HEK293 (cell line): ENCODE measurements at regions not wholly inside any gene's neighbourhood (a gene's known extent, or its start where the extent isn't known, plus 50 kb on each side); places are given as distances from the start of the nearest gene placed in this dataset.

Experiments used
- CTCF ChIA-PET: fragments of 350-600 bp; formaldehyde crosslinking; extraction: SDS; loops from one replicate; lab custom pipeline; 2021; ENCODE audit warnings: antibody characterized with exemption; lab: Yijun Ruan, JAX
- POLR2A ChIA-PET: fragments of 300-600 bp; formaldehyde crosslinking; extraction: SDS; loops from one replicate; lab custom pipeline; 2020; ENCODE audit warnings: antibody characterized with exemption, inconsistent platforms; lab: Yijun Ruan, JAX
- H3K27ac ChIP-seq: fragments of 200-500 bp; sonication (Bioruptor generic); 2 replicates; pipeline ENCODE4 v1.5.1; 2014; ENCODE audit warnings: low read depth, low read length, control low read depth, inconsistent platforms; ENCODE audit errors: extremely low read depth
- H3K36me3 ChIP-seq, 2 experiments: fragments of 200-500 bp in 1 of 2; sonication (Bioruptor generic) in 1 of 2; 1 replicate in 1 of 2; 2 replicates in 1 of 2; pipeline ENCODE4 v1.5.1; 2014 to 2017; ENCODE audit warnings: inconsistent platforms in 2 of 2, low read length in 2 of 2; ENCODE audit not compliant: control insufficient read depth in 2 of 2, insufficient read depth in 1 of 2
- H3K4me1 ChIP-seq: fragments of 200-500 bp; sonication (Bioruptor generic); 2 replicates; pipeline ENCODE4 v1.5.1; 2014; ENCODE audit warnings: mild to moderate bottlenecking, low read length, inconsistent platforms; ENCODE audit not compliant: control insufficient read depth, insufficient read depth
- H3K4me3 ChIP-seq: 2 replicates; pipeline ENCODE4 v1.5.1; 2011; ENCODE audit warnings: low read depth, mild to moderate bottlenecking, control low read depth, low read length, moderate library complexity
- H3K9me3 ChIP-seq: fragments of 200-500 bp; sonication (Bioruptor generic); 2 replicates; pipeline ENCODE4 v1.5.1; 2014; ENCODE audit warnings: low read depth, low read length, inconsistent platforms; ENCODE audit not compliant: control insufficient read depth, insufficient read depth
- BCL11A ChIP-seq: fragments of 450-650 bp; formaldehyde crosslinking; IDR thresholded peaks from 2 replicates; pipeline ENCODE4 v1.5.1; 2016; ENCODE audit warnings: low read depth, missing biosample characterization, missing genetic modification characterization
- FEZF1 ChIP-seq: fragments of 450-650 bp; formaldehyde crosslinking; IDR thresholded peaks from 2 replicates; pipeline ENCODE4 v1.5.1; 2016; ENCODE audit warnings: missing biosample characterization, missing genetic modification characterization
- PRDM10 ChIP-seq: fragments of 450-650 bp; formaldehyde crosslinking; IDR thresholded peaks from 2 replicates; pipeline ENCODE4 v1.5.1; 2016; ENCODE audit warnings: missing biosample characterization, missing genetic modification characterization
- SCRT1 ChIP-seq: fragments of 450-650 bp; formaldehyde crosslinking; IDR thresholded peaks from 2 replicates; pipeline ENCODE4 v1.5.1; 2016; ENCODE audit warnings: missing biosample characterization, missing genetic modification characterization, borderline replicate concordance
- ZBTB48 ChIP-seq: fragments of 450-650 bp; formaldehyde crosslinking; IDR thresholded peaks from 2 replicates; pipeline ENCODE4 v1.5.1; 2016; ENCODE audit warnings: missing biosample characterization, missing genetic modification characterization
- ZNF157 ChIP-seq: fragments of 450-650 bp; formaldehyde crosslinking; IDR thresholded peaks from 2 replicates; pipeline ENCODE4 v1.5.1; 2016; ENCODE audit warnings: missing biosample characterization, missing genetic modification characterization
- ZNF391 ChIP-seq: fragments of 450-650 bp; formaldehyde crosslinking; IDR thresholded peaks from 2 replicates; pipeline ENCODE4 v1.5.1; 2016; ENCODE audit warnings: low read depth, missing biosample characterization, missing genetic modification characterization, borderline replicate concordance
- ZNF48 ChIP-seq: fragments of 450-650 bp; formaldehyde crosslinking; IDR thresholded peaks from 2 replicates; pipeline ENCODE4 v1.5.1; 2016; ENCODE audit warnings: missing biosample characterization, missing genetic modification characterization
- ZNF513 ChIP-seq: fragments of 450-650 bp; IDR thresholded peaks from 2 replicates; pipeline ENCODE4 v1.5.1; 2018; ENCODE audit warnings: missing biosample characterization, missing genetic modification characterization
- ZNF623 ChIP-seq: fragments of 450-650 bp; formaldehyde crosslinking; IDR thresholded peaks from 2 replicates; pipeline ENCODE4 v1.5.1; 2016; ENCODE audit warnings: missing biosample characterization, missing genetic modification characterization
- ZNF777 ChIP-seq: fragments of 450-650 bp; formaldehyde crosslinking; IDR thresholded peaks from 2 replicates; pipeline ENCODE4 v1.5.1; 2017; ENCODE audit warnings: missing biosample characterization, missing genetic modification characterization, borderline replicate concordance
- TF ChIP-seq, protein P1 (sequence below): fragments of 450-650 bp; formaldehyde crosslinking; IDR thresholded peaks from 2 replicates; pipeline ENCODE4 v1.5.1; 2016; ENCODE audit warnings: missing biosample characterization, missing genetic modification characterization
- TF ChIP-seq, protein P2 (sequence below): fragments of 450-650 bp; formaldehyde crosslinking; IDR thresholded peaks from 2 replicates; pipeline ENCODE4 v1.5.1; 2017; ENCODE audit warnings: missing biosample characterization, missing genetic modification characterization
- TF ChIP-seq, protein P3 (sequence below): fragments of 450-650 bp; formaldehyde crosslinking; IDR thresholded peaks from 2 replicates; pipeline ENCODE4 v1.5.1; 2016; ENCODE audit warnings: missing biosample characterization, missing genetic modification characterization

- Histone ChIP-seq H3K27ac (no peak overlapping the region), H3K36me3 (no peaks in the 10 kb centered on the region)
- no peak for TF ChIP-seq ZBTB48 (tag by site-specific recombination)
- TF ChIP-seq, all 188 proteins: peak for 0
- ChIA-PET POLR2A (no interaction called here), CTCF (no interaction called here)
- no peak overlapping the region for H3K4me3 ChIP-seq
- no peaks in the 10 kb centered on the region for H3K9me3 ChIP-seq
- no peaks in the 10 kb centered on the region for H3K4me1 ChIP-seq
Measured at GRCh38 chr11:42901084-42901483, 410.7 kb upstream of the API5 start.

DNA sequence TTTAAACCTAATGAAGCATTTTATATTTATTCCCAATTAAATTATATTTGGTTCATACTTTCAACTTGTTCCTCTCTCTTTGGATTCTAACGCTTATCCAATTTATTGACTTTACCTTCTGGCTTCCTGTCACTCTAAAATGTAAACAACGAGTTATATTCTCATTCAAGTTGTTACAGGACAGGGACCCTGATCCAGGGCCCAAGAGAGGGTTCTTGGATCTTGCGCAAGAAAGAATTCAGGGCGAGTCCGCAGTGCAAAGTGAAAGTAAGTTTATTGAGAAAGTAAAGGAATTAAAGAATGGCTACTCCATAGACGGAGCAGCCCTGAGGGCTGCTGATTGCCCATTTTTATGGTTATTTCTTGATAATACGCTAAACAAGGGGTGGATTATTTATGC is 405.6 kb upstream of the API5 start:
- no peak overlapping the region for H3K4me3 ChIP-seq
- no peaks in the 10 kb centered on the region for H3K36me3 ChIP-seq
- CTCF ChIA-PET, result no interaction called here
- H3K9me3 ChIP-seq, result no peaks in the 10 kb centered on the region
- TF ChIP-seq SCRT1 (tag by site-specific recombination), result no peak
- no peaks in the 10 kb centered on the region for H3K4me1 ChIP-seq
- POLR2A ChIA-PET, result no interaction called here
- H3K27ac ChIP-seq, result no peak overlapping the region

DNA sequence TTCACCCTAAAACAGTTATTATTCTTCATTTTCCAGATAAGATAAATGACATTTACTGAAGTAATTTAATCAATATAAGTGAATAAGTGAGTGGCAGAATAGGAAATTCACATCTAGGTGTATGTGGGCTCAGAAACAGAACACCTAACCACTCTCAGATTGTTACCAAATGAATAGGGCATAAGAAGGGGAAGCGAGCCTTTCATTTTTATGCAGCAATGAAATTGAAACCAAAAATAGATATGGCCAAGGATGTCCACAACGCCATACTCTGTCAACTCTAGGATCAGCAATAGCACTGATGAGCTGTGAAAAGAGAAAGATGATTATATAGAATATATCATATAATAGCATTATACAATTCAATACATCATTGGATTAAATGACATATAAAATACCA is 398.1 kb upstream of the API5 start:
- TF ChIP-seq ZNF157 (tag by site-specific recombination) (no peak), SCRT1 (tag by site-specific recombination) (no peak)
- TF ChIP-seq, protein P1, sequence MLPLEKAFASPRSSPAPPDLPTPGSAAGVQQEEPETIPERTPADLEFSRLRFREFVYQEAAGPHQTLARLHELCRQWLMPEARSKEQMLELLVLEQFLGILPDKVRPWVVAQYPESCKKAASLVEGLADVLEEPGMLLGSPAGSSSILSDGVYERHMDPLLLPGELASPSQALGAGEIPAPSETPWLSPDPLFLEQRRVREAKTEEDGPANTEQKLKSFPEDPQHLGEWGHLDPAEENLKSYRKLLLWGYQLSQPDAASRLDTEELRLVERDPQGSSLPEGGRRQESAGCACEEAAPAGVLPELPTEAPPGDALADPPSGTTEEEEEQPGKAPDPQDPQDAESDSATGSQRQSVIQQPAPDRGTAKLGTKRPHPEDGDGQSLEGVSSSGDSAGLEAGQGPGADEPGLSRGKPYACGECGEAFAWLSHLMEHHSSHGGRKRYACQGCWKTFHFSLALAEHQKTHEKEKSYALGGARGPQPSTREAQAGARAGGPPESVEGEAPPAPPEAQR (tag by site-specific recombination), result no peak
- POLR2A ChIA-PET, result no interaction called here
- Histone ChIP-seq H3K27ac (no peak overlapping the region), H3K4me1 (no peaks in the 10 kb centered on the region), H3K9me3 (no peaks in the 10 kb centered on the region), H3K4me3 (no peak overlapping the region), H3K36me3 (no peaks in the 10 kb centered on the region)
- CTCF ChIA-PET, result no interaction called here

DNA sequence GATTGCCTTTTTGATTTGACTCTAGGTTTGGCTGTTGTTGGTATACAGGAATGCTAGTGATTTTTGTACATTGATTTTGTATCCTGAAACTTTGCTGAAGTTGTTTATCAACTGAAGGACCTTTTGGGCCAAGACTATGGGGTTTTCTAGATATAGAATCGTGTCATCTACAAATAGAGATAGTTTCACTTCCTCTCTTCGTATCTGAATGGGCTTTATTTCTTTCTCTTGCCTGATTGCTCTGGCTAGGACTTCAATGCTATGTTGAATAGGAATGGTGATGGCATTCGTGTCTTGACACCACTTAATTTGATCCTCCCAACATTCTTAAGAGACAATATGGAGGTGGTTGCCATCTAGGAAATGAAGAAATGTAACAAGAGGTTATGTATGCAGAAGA is 388.1 kb upstream of the API5 start:
- ChIA-PET POLR2A (no interaction called here), CTCF (no interaction called here)
- no peaks in the 10 kb centered on the region for H3K9me3 ChIP-seq
- H3K36me3 ChIP-seq, result no peaks in the 10 kb centered on the region
- no peak overlapping the region for H3K4me3 ChIP-seq
- TF ChIP-seq BCL11A (tag by site-specific recombination), result no peak
- TF ChIP-seq, all 188 proteins: peak for 0
- H3K4me1 ChIP-seq, result no peaks in the 10 kb centered on the region
- H3K27ac ChIP-seq, result no peak overlapping the region

GRCh38 chr11:42925916-42926315 is 385.9 kb upstream of the API5 start:
- no peaks in the 10 kb centered on the region for H3K4me1 ChIP-seq
- H3K4me3 ChIP-seq, result no peak overlapping the region
- no peaks in the 10 kb centered on the region for H3K9me3 ChIP-seq
- TF ChIP-seq ZNF48 (tag by site-specific recombination) (no peak), PRDM10 (tag by site-specific recombination) (no peak), ZNF513 (no peak), ZNF623 (tag by site-specific recombination) (no peak), ZNF391 (tag by site-specific recombination) (no peak), FEZF1 (no peak), ZNF777 (tag by site-specific recombination) (no peak)
- TF ChIP-seq, protein P2, sequence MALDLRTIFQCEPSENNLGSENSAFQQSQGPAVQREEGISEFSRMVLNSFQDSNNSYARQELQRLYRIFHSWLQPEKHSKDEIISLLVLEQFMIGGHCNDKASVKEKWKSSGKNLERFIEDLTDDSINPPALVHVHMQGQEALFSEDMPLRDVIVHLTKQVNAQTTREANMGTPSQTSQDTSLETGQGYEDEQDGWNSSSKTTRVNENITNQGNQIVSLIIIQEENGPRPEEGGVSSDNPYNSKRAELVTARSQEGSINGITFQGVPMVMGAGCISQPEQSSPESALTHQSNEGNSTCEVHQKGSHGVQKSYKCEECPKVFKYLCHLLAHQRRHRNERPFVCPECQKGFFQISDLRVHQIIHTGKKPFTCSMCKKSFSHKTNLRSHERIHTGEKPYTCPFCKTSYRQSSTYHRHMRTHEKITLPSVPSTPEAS (tag by site-specific recombination), result no peak
- TF ChIP-seq, protein P3, sequence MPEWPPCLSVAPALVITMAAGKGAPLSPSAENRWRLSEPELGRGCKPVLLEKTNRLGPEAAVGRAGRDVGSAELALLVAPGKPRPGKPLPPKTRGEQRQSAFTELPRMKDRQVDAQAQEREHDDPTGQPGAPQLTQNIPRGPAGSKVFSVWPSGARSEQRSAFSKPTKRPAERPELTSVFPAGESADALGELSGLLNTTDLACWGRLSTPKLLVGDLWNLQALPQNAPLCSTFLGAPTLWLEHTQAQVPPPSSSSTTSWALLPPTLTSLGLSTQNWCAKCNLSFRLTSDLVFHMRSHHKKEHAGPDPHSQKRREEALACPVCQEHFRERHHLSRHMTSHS (tag by site-specific recombination), result no peak
- H3K36me3 ChIP-seq, result no peaks in the 10 kb centered on the region
- CTCF ChIA-PET, result no interaction called here
- no peak overlapping the region for H3K27ac ChIP-seq
- POLR2A ChIA-PET, result no interaction called here
